H7 (cell line): ENCODE measurements at regions not wholly inside any gene's neighbourhood (a gene's known extent, or its start where the extent isn't known, plus 50 kb on each side); places are given as distances from the start of the nearest gene placed in this dataset.

ENCODE experiments used
- DNase-seq: peaks from one replicate; pipeline ENCODE4 v3.0.0; 2012
- H3K27me3 ChIP-seq: 2 replicates; pipeline ENCODE4 v1.6.0; 2011; ENCODE audit warnings: mild to moderate bottlenecking, low read length; ENCODE audit not compliant: control insufficient read depth, insufficient read depth
- H3K36me3 ChIP-seq: replicated peaks from 2 replicates; pipeline ENCODE4 v1.5.1; 2011; ENCODE audit warnings: low read length; ENCODE audit not compliant: control insufficient read depth, insufficient read depth
- H3K4me3 ChIP-seq: 2 replicates; pipeline ENCODE4 v1.5.1; 2011; ENCODE audit warnings: low read depth, mild to moderate bottlenecking, control low read depth, low read length, moderate library complexity; ENCODE audit not compliant: insufficient read depth

DNA sequence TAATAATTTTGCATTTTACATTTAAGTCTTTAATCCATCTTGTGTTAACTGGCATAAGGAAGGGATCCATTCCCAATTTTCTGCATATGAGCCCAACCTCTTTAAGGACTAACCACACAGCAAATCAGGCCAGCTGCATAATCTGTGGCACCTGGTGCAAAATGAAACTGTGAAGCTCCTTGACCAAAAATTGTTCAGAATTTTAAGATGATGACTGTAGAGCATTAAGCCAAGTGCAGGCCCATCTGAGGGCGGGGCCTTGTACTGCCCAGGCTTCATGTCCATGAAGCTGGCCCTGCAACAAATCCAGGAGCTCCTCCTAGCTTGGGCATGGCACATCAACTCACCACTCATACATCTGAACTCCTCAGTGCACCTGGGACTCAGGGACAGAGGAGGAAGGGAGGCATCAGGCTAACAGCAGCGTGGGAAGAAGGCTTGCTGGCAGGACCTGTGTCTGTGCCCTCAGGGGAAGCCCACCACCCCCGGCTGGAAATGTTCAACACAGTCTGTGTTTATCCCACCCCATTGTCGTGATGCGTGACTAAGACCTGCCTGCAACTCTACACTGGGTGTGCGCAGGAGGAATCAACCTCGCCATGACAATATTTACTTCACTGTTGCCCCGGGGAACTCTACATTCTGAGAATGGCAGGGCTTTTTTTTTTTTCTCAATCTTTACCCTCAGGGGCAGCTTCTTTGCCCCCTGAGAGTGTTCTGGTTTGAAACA, 128.9 kb upstream of the SIX2 start:
- DNase-seq, result no peak
- Histone ChIP-seq H3K4me3 (no peak overlapping the region), H3K27me3 (no peaks in the 10 kb centered on the region), H3K36me3 (no peaks in the 10 kb centered on the region)

DNA sequence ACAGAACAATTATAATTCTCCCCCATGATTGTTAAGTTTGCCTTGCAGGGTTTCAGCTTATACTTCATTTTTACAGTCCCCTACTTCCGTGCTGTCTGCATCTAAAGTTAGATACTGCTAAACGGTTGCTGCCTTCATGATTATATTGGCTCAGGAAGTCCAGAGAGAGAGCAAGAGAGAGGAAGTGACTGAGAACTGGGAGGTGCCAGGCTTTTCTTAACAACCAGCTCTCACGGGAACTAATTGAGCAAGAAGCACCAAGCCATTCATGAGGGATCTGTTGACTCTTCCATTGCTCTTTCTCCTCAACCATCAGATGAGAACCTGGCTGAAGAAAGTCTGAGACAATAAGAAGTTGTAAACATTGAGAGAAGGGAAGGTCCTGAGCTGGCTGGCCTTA, 125.5 kb upstream of the SIX2 start:
- no peaks in the 10 kb centered on the region for H3K36me3 ChIP-seq
- H3K27me3 ChIP-seq, result no peaks in the 10 kb centered on the region
- DNase-seq, result no peak
- no peak overlapping the region for H3K4me3 ChIP-seq

DNA sequence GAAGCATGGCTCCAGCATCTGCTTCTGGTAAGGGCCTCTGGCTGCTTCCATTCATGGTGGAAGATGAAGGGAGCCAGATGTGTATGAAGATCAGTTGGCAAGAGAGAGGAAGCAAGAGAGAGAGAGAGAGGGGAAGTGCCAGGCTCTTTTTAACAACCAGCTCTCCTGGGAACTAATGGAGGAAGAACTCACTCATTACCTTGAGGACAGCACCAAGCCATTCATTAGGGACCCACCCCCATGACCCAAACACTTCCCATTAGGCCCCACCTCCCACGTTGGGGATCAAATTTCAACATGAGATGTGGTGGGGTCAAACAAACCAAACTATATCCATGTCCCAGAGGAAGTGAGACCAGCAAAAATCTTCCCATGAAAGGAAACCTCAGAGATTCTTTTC, 124.8 kb upstream of the SIX2 start:
- no peak for DNase-seq
- Histone ChIP-seq H3K27me3 (no peaks in the 10 kb centered on the region), H3K4me3 (no peak overlapping the region), H3K36me3 (no peaks in the 10 kb centered on the region)

DNA sequence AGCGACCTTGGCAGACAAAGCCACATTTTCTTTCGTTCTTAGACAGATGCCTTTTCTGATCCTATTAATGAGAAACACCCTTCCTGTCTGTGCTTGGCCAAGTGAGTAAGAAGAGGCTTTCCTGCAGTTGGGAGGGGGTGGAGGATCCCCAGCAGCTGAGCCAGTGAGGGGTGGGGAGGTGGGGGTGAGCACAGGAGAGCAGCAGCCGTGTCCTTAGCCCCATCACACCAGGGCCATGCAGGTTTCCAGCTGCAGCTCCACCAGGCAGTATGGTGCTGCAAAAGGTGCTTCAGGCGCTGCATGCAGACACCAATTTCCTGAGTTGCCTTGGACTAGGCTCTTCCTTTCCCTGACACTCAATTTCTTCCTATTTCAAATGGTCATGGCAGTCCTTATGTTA, 123.3 kb upstream of the SIX2 start:
- Histone ChIP-seq H3K27me3 (no peaks in the 10 kb centered on the region), H3K36me3 (no peaks in the 10 kb centered on the region), H3K4me3 (no peak overlapping the region)
- DNase-seq, result no peak

DNA sequence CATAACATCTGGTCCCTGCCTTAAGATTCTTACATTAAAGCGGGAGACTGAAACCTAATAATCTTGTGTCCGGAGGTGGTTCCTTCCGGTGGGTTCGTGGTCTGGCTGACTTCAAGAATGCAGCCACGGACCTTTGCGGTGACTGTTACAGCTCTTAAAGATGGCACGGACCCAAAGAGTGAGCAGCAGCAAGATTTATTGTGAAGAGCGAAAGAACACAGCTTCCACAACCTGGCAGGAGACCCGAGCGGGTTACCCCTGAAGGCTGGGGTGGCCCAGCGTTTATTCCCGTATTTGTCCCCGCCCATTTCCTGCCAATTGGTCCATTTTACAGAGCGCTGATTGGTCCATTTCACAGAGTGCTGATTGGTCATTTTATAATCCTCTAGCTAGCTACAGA, 122.3 kb upstream of the SIX2 start:
- DNase-seq, result no peak
- Histone ChIP-seq H3K4me3 (no peak overlapping the region), H3K36me3 (no peaks in the 10 kb centered on the region), H3K27me3 (no peaks in the 10 kb centered on the region)

DNA sequence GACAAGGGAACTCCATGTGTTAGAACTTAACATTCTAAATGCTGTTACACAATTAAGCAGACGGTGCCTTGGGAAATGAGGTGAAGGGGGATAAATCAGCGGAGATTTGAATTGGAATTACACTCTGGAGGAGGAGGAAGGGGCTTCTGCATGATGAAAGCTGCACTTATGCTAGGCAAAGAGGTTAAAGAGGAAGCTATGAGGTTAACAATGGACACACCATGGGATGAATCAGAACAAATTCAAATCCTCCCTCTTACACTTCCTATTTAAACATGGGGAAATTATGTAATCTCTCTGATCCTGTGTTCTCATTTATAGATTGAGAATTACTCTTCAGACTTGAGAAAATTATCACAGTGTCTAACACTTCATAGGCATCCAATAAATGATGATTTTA, 121.5 kb upstream of the SIX2 start:
- no peaks in the 10 kb centered on the region for H3K36me3 ChIP-seq
- DNase-seq, result no peak
- H3K4me3 ChIP-seq, result no peak overlapping the region
- no peaks in the 10 kb centered on the region for H3K27me3 ChIP-seq

DNA sequence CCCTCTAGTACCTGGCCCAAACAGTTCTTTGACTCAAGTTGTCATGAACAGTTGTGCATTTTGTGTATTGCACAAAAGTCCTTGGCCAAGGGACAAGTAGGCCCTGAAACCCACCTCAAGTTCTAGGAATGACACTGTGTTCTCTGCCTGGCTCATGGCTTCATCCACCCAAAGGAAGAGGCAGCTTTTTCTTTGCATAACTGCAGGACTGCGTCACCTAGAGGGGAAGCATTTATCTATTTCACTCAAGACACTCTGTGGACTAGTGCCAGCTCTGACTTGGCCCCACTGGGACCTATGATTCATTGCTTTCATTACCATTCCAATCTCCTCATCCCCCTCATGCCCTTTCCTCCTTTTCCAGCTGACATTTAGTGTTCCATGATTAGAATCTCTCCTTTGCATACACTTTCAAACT, 119.3 kb upstream of the SIX2 start:
- Histone ChIP-seq H3K36me3 (no peaks in the 10 kb centered on the region), H3K4me3 (no peak overlapping the region), H3K27me3 (no peaks in the 10 kb centered on the region)
- no peak for DNase-seq

DNA sequence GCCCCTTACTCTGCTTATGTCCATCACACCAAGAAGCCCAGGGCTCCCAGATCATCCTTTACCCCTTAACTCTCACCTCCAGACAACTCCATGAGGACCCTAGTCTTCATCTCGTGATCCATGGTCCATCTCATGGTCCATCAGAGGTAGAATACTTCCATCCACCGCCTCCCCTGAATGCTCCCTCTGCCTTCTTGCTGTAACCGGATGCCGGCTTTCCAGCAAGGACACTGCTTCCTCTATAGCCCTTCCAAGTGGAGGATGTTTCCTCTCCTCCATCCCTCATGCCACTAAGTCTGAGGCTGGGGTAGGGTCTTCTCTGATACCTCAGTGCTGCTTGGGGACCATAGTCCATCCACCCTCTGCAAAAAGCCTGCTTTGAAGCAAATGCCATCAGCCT, 118.6 kb upstream of the SIX2 start:
- no peaks in the 10 kb centered on the region for H3K27me3 ChIP-seq
- H3K36me3 ChIP-seq, result no peaks in the 10 kb centered on the region
- no peak overlapping the region for H3K4me3 ChIP-seq
- DNase-seq, result no peak

DNA sequence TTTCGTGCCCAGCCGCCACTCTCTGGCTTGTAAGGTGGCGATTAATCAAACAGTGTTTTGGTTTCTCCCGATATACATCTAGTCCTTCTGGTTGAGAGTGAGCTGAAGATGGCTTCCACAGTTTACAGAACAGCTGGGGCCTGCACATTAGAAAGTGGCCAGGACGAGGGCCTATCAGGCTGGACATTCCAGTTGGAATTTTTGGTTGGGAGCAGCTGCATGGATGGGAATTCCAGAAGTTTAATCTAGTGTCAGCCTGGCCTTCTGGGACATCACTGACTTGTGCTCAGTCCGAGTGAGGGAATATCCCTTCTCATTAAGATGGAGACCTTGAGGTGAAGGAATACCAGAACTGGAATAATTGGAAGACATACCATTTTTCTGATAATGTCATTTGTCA, 118.1 kb upstream of the SIX2 start:
- DNase-seq, result no peak
- Histone ChIP-seq H3K36me3 (no peaks in the 10 kb centered on the region), H3K27me3 (no peaks in the 10 kb centered on the region), H3K4me3 (no peak overlapping the region)

DNA sequence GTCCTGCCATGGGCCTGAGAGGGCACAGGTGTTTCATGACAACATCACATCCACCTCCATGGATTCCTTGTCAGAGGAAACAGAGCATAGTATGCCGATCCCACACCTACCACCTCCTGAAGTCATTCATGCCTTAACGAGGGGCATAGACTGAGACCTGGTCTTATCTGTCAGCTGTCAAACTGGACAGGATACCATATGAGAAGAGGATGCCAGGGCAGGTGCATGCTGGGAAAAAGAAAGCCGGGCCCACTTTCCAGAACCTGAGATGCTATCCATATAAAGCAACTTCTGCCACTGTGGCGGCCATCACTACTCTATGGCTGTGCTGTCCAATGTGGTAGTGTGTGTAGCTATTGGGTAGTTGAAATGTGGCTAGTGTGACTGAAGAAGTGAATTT, 116.0 kb upstream of the SIX2 start:
- Histone ChIP-seq H3K4me3 (no peak overlapping the region), H3K27me3 (no peaks in the 10 kb centered on the region), H3K36me3 (no peaks in the 10 kb centered on the region)
- no peak for DNase-seq

DNA sequence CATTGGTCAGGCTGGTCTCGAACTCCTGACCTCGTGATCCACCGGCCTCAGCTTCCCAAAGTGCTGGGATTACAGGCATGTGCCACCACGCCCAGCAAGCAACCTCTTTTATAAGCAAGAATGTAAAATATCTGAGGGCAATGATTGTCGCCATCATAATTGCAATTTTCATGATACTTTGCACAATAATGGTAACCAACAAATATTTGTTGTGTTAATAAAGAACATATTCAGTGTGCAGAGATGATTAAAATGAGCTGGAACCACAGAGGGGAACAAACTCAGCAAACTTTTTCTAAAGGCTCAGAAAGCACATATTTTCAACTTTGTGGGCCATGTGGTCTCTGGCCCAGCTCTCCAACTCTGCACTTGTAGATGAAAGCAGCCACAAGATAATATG, 115.2 kb upstream of the SIX2 start:
- DNase-seq, result no peak
- no peaks in the 10 kb centered on the region for H3K36me3 ChIP-seq
- no peaks in the 10 kb centered on the region for H3K27me3 ChIP-seq
- H3K4me3 ChIP-seq, result no peak overlapping the region

DNA sequence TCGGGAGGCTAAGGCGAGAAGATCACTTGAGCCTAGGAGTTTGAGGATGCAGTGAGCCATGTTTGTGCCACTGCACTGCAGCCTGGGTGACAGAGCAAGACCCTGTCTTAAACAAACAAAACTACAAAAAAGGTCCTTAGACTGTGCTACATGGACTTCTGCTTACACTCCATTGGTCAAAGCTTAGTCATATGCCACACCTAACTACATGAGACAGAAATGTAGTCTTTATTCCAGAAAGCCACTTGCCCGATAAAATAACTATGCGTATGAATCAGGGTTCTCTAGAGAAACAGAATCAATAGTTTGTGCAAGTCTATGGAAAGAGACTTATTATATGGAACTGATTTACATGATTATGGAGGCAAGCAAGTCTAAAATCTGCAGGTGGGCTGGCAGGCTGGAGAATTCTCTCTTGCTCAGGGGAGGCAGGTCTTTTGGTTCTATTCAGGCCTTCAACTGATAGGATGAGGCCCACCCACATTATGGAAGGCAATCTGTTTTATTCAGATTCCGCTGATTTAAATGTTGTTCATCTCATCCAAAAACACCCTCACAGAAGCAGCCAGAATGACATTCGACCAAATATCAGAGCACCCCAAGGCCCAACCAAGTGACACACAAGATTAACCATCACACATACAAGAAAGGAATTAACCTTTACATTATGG, 114.4 kb upstream of the SIX2 start:
- Histone ChIP-seq H3K4me3 (no peak overlapping the region), H3K36me3 (no peaks in the 10 kb centered on the region), H3K27me3 (no peaks in the 10 kb centered on the region)
- DNase-seq, result no peak

DNA sequence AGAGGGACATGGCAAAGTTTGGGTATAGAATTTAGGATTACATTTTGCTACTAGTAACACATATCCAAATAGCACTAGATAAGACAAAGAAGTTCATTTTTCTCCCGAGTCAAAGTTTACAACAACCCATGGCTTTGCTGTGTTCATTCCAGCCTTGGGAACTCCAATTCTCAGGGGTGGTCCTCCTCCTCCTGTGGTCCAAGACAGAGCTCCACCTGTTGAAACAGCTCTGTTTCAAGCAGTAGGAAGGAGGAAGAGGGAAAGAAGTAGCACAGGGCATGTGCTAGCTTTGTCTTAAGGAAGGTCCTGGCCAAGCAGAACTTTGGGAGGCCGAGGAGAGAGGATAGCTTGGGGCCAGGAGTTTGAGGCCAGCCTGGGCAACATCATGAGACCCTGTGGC, 113.8 kb upstream of the SIX2 start:
- H3K36me3 ChIP-seq, result no peaks in the 10 kb centered on the region
- H3K4me3 ChIP-seq, result no peak overlapping the region
- DNase-seq, result no peak
- H3K27me3 ChIP-seq, result no peaks in the 10 kb centered on the region

DNA sequence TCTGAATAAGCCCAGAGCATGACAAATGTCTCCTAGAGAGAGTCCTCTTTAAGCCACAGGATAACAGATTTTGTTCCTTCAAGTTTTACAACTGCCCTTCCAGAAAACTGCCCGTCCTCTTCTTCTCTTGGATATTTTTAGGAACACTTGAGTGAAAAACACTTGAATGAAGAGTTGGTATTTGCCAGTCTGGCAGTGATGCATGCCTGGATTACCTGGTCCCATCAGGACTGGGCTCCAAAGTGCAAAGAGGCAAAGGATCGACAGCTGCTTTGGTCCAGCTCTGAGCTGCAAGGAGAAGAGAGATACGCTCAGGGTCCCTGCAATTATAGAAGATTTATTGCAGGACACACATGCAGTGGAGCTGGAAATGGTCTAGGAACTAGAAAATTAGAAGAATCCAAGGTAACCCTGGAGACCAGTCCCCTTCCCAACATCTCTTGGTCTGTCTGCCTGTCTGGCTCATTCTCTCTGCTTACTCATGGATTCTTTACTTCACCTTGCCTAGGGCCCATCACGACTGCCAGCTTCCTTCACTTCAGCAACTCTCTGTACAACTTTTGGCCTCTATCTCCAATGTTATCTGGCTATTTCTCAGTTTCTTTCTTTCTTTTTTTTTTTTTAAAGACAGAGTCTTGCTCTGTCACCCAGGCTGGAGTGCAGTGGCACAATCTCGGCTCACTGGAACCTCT, 112.1 kb upstream of the SIX2 start:
- DNase-seq, result no peak
- Histone ChIP-seq H3K27me3 (no peaks in the 10 kb centered on the region), H3K4me3 (no peak overlapping the region), H3K36me3 (no peaks in the 10 kb centered on the region)

DNA sequence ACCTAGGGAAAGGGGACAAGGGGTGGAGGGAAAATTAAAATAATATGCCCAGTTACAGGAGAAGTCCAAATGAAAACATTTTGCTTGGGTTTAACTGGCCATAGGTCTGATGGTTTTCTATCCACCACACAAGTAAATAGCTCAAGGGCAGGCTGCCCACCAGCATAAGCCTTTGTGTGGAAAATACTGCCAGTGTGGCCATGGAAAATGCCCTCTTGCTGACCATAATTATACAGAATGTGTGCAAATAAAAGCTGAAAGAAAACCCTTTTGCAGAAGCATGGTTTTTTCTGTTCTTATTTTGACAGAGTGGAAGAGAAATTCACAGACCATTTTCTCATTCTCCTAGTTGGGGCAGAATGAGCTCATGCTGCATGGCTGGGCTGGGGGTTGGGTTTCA, 111.3 kb upstream of the SIX2 start:
- DNase-seq, result no peak
- no peaks in the 10 kb centered on the region for H3K36me3 ChIP-seq
- no peaks in the 10 kb centered on the region for H3K27me3 ChIP-seq
- H3K4me3 ChIP-seq, result no peak overlapping the region
